PC-3 (cell line): ENCODE measurements at regions not wholly inside any gene's neighbourhood (a gene's known extent, or its start where the extent isn't known, plus 50 kb on each side); places are given as distances from the start of the nearest gene placed in this dataset.
"Not testable (repeated sequence)": the region's sequence is repeated elsewhere in the genome, so short reads cannot be mapped to it uniquely, and the experiment has no call there.

Source experiments
- ATAC-seq: fragments of 200-7000 bp; cut with Tn5 transposase; 2 replicates; pipeline ENCODE4 v1.9.1; 2020; ENCODE audit warnings: mild to moderate bottlenecking, moderate library complexity
- BruUV-seq: library from RNA; stranded (reverse); fragments of 400-500 nt; replicated peaks from 2 replicates; lab custom pipeline; 2021; lab: Mats Ljungman, UMichigan
- CTCF ChIA-PET: fragments of 300-600 bp; sonication (Branson Sonifier 250); formaldehyde crosslinking; loops from one replicate; lab custom pipeline; 2022; ENCODE audit warnings: antibody characterized with exemption; lab: Charles Lee
- POLR2A ChIA-PET: fragments of 300-600 bp; sonication (Branson Sonifier 250); formaldehyde crosslinking; loops from one replicate; lab custom pipeline; 2022; ENCODE audit warnings: antibody characterized with exemption; ENCODE audit not compliant: unreplicated experiment; lab: Charles Lee
- DNase-seq: peaks from one replicate; pipeline ENCODE4 v3.0.0-alpha.2; 2015
- H2AFZ ChIP-seq: fragments of 300-600 bp; sonication (generic); 2 replicates; pipeline ENCODE4 v1.6.0; 2016; ENCODE audit warnings: antibody characterized with exemption, low read length
- H3F3A ChIP-seq: fragments of 300-600 bp; sonication (generic); one replicate; pipeline ENCODE4 v1.6.0; 2017; ENCODE audit warnings: antibody characterized with exemption, low read length, control low read depth, mild to moderate bottlenecking; ENCODE audit not compliant: unreplicated experiment
- H3K27ac ChIP-seq: fragments of 300-600 bp; sonication (generic); 2 replicates; pipeline ENCODE4 v1.5.1; 2016; ENCODE audit warnings: mild to moderate bottlenecking, low read length
- H3K27me3 ChIP-seq: fragments of 300-600 bp; sonication (generic); 2 replicates; pipeline ENCODE4 v1.6.1; 2016; ENCODE audit warnings: low read length, mixed read lengths
- H3K36me3 ChIP-seq: fragments of 300-600 bp; sonication (generic); 2 replicates; pipeline ENCODE4 v1.6.1; 2016; ENCODE audit warnings: low read depth, mixed run types, low read length, mixed read lengths
- H3K4me1 ChIP-seq: fragments of 300-600 bp; sonication (generic); 2 replicates; pipeline ENCODE4 v1.5.1; 2016; ENCODE audit warnings: low read length; ENCODE audit not compliant: insufficient read depth
- H3K4me2 ChIP-seq: fragments of 300-600 bp; sonication (generic); 2 replicates; pipeline ENCODE4 v1.6.0; 2016; ENCODE audit warnings: low read length
- H3K4me3 ChIP-seq: fragments of 300-600 bp; sonication (generic); 2 replicates; pipeline ENCODE4 v1.5.1; 2016; ENCODE audit warnings: mild to moderate bottlenecking, low read length, mixed read lengths
- H3K79me2 ChIP-seq: fragments of 300-600 bp; sonication (generic); 2 replicates; pipeline ENCODE4 v1.6.1; 2017; ENCODE audit warnings: low read length, mixed read lengths
- H3K9ac ChIP-seq: fragments of 300-600 bp; sonication (generic); 2 replicates; pipeline ENCODE4 v1.6.0; 2016; ENCODE audit warnings: mild to moderate bottlenecking, low read length
- H3K9me2 ChIP-seq: fragments of 300-600 bp; sonication (generic); replicated peaks from 2 replicates; pipeline ENCODE4 v1.6.1; 2016; ENCODE audit warnings: mixed run types, low read length, mixed read lengths
- H3K9me3 ChIP-seq: fragments of 300-600 bp; sonication (generic); 2 replicates; pipeline ENCODE4 v1.6.1; 2016; ENCODE audit warnings: low read length, mixed read lengths
- H4K20me1 ChIP-seq: fragments of 300-600 bp; sonication (generic); 2 replicates; pipeline ENCODE4 v1.6.1; 2016; ENCODE audit warnings: low read length, mixed read lengths
- CTCF ChIP-seq: fragments of 300-600 bp; sonication (generic); conservative IDR thresholded peaks from 2 replicates; pipeline ENCODE4 v1.5.1; 2017; ENCODE audit warnings: antibody characterized with exemption, low read depth, mild to moderate bottlenecking, low read length
- EZH2 ChIP-seq: fragments of 300-600 bp; sonication (generic); IDR thresholded peaks from one replicate; pipeline ENCODE4 v1.6.1; 2017; ENCODE audit warnings: antibody characterized with exemption, mild to moderate bottlenecking, low read length; ENCODE audit not compliant: unreplicated experiment
- EZH2phosphoT487 ChIP-seq: fragments of 300-600 bp; sonication (generic); IDR thresholded peaks from 2 replicates; pipeline ENCODE4 v1.6.1; 2018; ENCODE audit warnings: mild to moderate bottlenecking, antibody characterized with exemption, low read length, borderline replicate concordance
- intact Hi-C: fragments of 100-400 bp; cut with micrococcal nuclease; formaldehyde crosslinking; loops from 2 replicates; pipeline ENCODE4 v1.9.0; 2023

- BruUV-seq = no TSS peak
- H2AFZ ChIP-seq = no peak overlapping the region
Measured at GRCh38 chr2:132253496-132254305, 91.9 kb upstream of the ANKRD30BL start.

DNA sequence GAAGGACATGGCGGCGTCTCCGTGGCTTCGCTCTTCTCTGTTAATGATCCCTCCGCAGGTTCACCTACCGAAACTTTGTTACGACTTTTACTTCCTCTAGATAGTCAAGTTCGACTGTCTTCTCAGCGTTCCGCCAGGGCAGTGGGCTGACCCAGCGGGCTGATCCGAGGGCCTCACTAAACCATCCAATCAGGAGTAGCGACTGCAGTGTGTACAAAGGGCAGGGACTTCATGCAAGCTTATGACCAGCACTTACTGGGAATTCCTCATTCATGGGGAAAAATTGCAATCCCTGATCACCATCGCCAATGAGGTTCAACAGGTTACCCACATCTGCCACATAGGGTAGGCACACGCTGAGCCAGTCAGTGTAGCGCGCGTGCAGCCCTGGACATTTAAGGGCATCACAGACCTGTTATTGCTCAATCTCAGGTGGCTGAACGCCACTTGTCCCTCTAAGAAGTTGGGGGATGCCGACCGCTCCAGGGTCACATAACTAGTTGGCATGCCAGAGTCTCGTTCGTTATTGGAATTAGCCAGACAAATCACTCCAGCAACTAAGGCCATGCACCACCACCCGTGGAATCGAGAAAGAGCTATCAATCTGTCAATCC, 92.7 kb upstream of the ANKRD30BL start:
- H2AFZ ChIP-seq, H3K9me2 ChIP-seq, H3K4me1 ChIP-seq, H3K36me3 ChIP-seq, ATAC-seq, POLR2A ChIA-PET, H3K9me3 ChIP-seq, H3K27ac ChIP-seq, H3K4me2 ChIP-seq, intact Hi-C loops, CTCF ChIA-PET, H3K79me2 ChIP-seq, DNase-seq, BruUV-seq, H3K4me3 ChIP-seq, H3K27me3 ChIP-seq, H3F3A ChIP-seq, H3K9ac ChIP-seq, H4K20me1 ChIP-seq: not testable (repeated sequence)

More at GRCh38 chr2:132253496-132254305, 91.9 kb upstream of the ANKRD30BL start:
- TF ChIP-seq EZH2phosphoT487 = no peak
- no peak for TF ChIP-seq CTCF
- TF ChIP-seq EZH2 = no peak
- H3K4me1 ChIP-seq = no peaks in the 10 kb centered on the region
- no peak for ATAC-seq
- H3K9me3 ChIP-seq = no peaks in the 10 kb centered on the region
- no peak overlapping the region for H3K4me3 ChIP-seq
- H3K36me3 ChIP-seq = no peaks in the 10 kb centered on the region
- CTCF ChIA-PET = no interaction called here
- no peaks in the 10 kb centered on the region for H3K9me2 ChIP-seq
- intact Hi-C loops = no loop called here
- H3K27ac ChIP-seq = no peak overlapping the region
- no peak for DNase-seq
- no peaks in the 10 kb centered on the region for H3K27me3 ChIP-seq
- no peaks in the 10 kb centered on the region for H3F3A ChIP-seq
- no peaks in the 10 kb centered on the region for H4K20me1 ChIP-seq
- no peak overlapping the region for H3K4me2 ChIP-seq
- POLR2A ChIA-PET = no interaction called here
- no peaks in the 10 kb centered on the region for H3K79me2 ChIP-seq
- no peak overlapping the region for H3K9ac ChIP-seq

DNA sequence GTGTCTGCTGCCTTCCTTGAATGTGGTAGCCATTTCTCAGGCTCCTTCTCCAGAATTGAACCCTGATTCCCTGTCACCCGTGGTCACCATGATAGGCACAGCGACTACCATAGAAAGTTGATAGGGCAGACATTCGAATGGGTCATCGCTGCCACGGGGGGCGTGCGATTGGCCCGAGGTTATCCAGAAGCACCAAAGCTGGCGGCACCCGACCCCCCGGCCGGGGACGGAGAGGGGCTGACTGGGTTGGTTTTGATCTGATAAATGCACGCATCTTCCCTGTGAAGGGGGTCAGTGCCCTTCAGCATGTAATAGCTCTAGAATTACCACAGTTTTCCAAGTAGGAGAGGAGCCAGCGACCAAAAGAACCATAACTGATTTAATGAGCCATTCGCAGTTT, 94.0 kb upstream of the ANKRD30BL start:
- Histone ChIP-seq H3K79me2 (no peaks in the 10 kb centered on the region), H3K4me1 (no peaks in the 10 kb centered on the region), H3K9me3 (no peaks in the 10 kb centered on the region), H3F3A (no peaks in the 10 kb centered on the region), H3K36me3 (no peaks in the 10 kb centered on the region), H4K20me1 (no peaks in the 10 kb centered on the region), H3K4me3 (no peak overlapping the region), H3K9me2 (no peaks in the 10 kb centered on the region), H3K27ac (no peak overlapping the region), H3K4me2 (no peak overlapping the region), H2AFZ (no peak overlapping the region), H3K27me3 (no peaks in the 10 kb centered on the region), H3K9ac (no peak overlapping the region)
- ChIA-PET POLR2A (no interaction called here), CTCF (no interaction called here)
- no TSS peak for BruUV-seq
- no peak for TF ChIP-seq CTCF
- TF ChIP-seq EZH2phosphoT487 = no peak
- TF ChIP-seq EZH2 = no peak
- intact Hi-C loops = no loop called here
- DNase-seq (no peak), ATAC-seq (no peak)
